ENCODE measurements at regions not wholly inside any gene's neighbourhood (a gene's known extent, or its start where the extent isn't known, plus 50 kb on each side); places are given as distances from the start of the nearest gene placed in this dataset.

GRCh38 chr9:82132024-82132423, 143.5 kb downstream of the SPATA31D1 start:
- H3K23me2 ChIP-seq (ENCODE audit: insufficient read length, low read depth, low read length, poor library complexity, severe bottlenecking) = no peaks in the 10 kb centered on the region
- no peak overlapping the region for H2AK5ac ChIP-seq (ENCODE audit: insufficient read length, low read length)
- H3K18ac ChIP-seq (ENCODE audit: insufficient read length, low read depth, low read length) = no peak overlapping the region
- no peak overlapping the region for H2BK12ac ChIP-seq (ENCODE audit: insufficient read length, low read depth, low read length)
- no peaks in the 10 kb centered on the region for H3K79me2 ChIP-seq (ENCODE audit: insufficient read depth, low read length)
- H2BK15ac ChIP-seq (ENCODE audit: low read depth, low read length) = no peak overlapping the region
- H3K14ac ChIP-seq (ENCODE audit: insufficient read depth, low read length) = no peak overlapping the region
- no peak overlapping the region for H2BK5ac ChIP-seq (ENCODE audit: insufficient read length, low read length)
- H4K8ac ChIP-seq (replicated peaks; ENCODE audit: insufficient read length, low read depth, low read length) = no peak overlapping the region
- H3K9ac ChIP-seq (ENCODE audit: extremely low read depth, insufficient read length, low read length) = no peak overlapping the region
- TF ChIP-seq CTCF (conservative IDR thresholded peaks at IDR 0.05) = no peak
- no peaks in the 10 kb centered on the region for H3K79me1 ChIP-seq (ENCODE audit: insufficient read depth, low read depth, low read length, poor library complexity, severe bottlenecking)
- no peak overlapping the region for H3K27ac ChIP-seq (ENCODE audit: insufficient read length, low read depth, low read length)
- H2BK120ac ChIP-seq (ENCODE audit: low read depth, low read length, poor library complexity, severe bottlenecking) = no peak overlapping the region
- H3K23ac ChIP-seq (ENCODE audit: insufficient read length, low read depth, low read length) = no peak overlapping the region
- no peaks in the 10 kb centered on the region for H4K20me1 ChIP-seq (ENCODE audit: control insufficient read depth, insufficient read depth, insufficient read length)
- H2AFZ ChIP-seq (ENCODE audit: low read length) = no peak overlapping the region
- H3K4me1 ChIP-seq (ENCODE audit: insufficient read depth, low read length) = peaks cover 3% of the 10 kb centered on the region; the same call in 1 of the 2 replicates
- no peak overlapping the region for H3K56ac ChIP-seq (ENCODE audit: insufficient read length, low read depth, low read length)
- no peak overlapping the region for H4K5ac ChIP-seq (ENCODE audit: insufficient read length, low read depth, low read length)
- no peaks in the 10 kb centered on the region for H3K27me3 ChIP-seq (ENCODE audit: insufficient read depth, low read length)
- no peak overlapping the region for H2BK20ac ChIP-seq (ENCODE audit: low read depth, low read length, poor library complexity, severe bottlenecking)
- H3K4me3 Mint-ChIP-seq = no peak overlapping the region
- peaks cover 4 to 8% of the 10 kb centered on the region in 2 experiments; a peak in 2 of 4 replicates for H3K4me1 Mint-ChIP-seq
- no peak overlapping the region for H3K4me2 ChIP-seq (ENCODE audit: insufficient read depth, insufficient read length, low read length)
- no peak for DNase-seq
- H3K9me3 Mint-ChIP-seq = peaks cover 5 to 8% of the 10 kb centered on the region in 2 experiments
- WGBS (ENCODE audit: extremely low coverage, insufficient read length, low lambda C conversion rate) = no CpG with 5 or more reads among the region's 1 CpG
- H3K36me3 Mint-ChIP-seq (ENCODE audit: insufficient read depth in 1 of 3, low read depth in 3 of 3) = peaks cover 0 to 8% (median 3%) of the 10 kb centered on the region in 3 experiments; a peak in 4 of 7 replicates
- no peak overlapping the region for H3K4ac ChIP-seq (ENCODE audit: low read depth, low read length)
- H3K27me3 Mint-ChIP-seq (ENCODE audit: low read depth) = no peaks in the 10 kb centered on the region; the same call in 1 of the 2 replicates
- no peaks in the 10 kb centered on the region for H3K9me3 ChIP-seq (ENCODE audit: control insufficient read depth, low read depth, low read length)
- H3K27ac Mint-ChIP-seq = no peak overlapping the region
- H4K91ac ChIP-seq (ENCODE audit: insufficient read length, low read depth, low read length) = no peak overlapping the region
- H3T11ph ChIP-seq (ENCODE audit: low read length) = no peak overlapping the region
